OCI-LY7 (cell line): ENCODE measurements at regions not wholly inside any gene's neighbourhood (a gene's known extent, or its start where the extent isn't known, plus 50 kb on each side); places are given as distances from the start of the nearest gene placed in this dataset.

Source experiments
- BruUV-seq: library from RNA; stranded (reverse); fragments of 400-500 nt; replicated peaks from 2 replicates; lab custom pipeline; 2021; lab: Mats Ljungman, UMichigan
- CTCF ChIA-PET: fragments of 300-600 bp; sonication (Branson Sonifier 250); formaldehyde crosslinking; loops from one replicate; lab custom pipeline; 2022; ENCODE audit warnings: antibody characterized with exemption; ENCODE audit not compliant: unreplicated experiment; lab: Charles Lee
- POLR2A ChIA-PET: fragments of 300-600 bp; sonication (Branson Sonifier 250); formaldehyde crosslinking; loops from one replicate; lab custom pipeline; 2022; ENCODE audit warnings: antibody characterized with exemption; lab: Charles Lee
- DNase-seq: peaks from one replicate; pipeline ENCODE4 v3.0.0-alpha.2; 2015; ENCODE audit warnings: low spot score
- H2AFZ ChIP-seq: fragments of 200-600 bp; sonication (generic), shearing (Covaris generic); 2 replicates; pipeline ENCODE4 v1.6.1; 2014; ENCODE audit warnings: mild to moderate bottlenecking, antibody characterized with exemption, low read length, moderate library complexity
- H3K27ac ChIP-seq: fragments of 200-600 bp; sonication (generic); 2 replicates; pipeline ENCODE4 v1.5.1; 2014; ENCODE audit warnings: mixed run types, low read depth, mild to moderate bottlenecking, moderate library complexity, low read length, inconsistent platforms; ENCODE audit not compliant: poor library complexity, severe bottlenecking
- H3K36me3 ChIP-seq: fragments of 200-600 bp; sonication (generic); 2 replicates; pipeline ENCODE4 v1.6.1; 2014; ENCODE audit warnings: mild to moderate bottlenecking, antibody characterized with exemption, low read length, moderate library complexity, mixed read lengths; ENCODE audit not compliant: insufficient read depth
- H3K4me1 ChIP-seq: fragments of 200-600 bp; sonication (generic); 2 replicates; pipeline ENCODE4 v1.5.1; 2014; ENCODE audit warnings: mild to moderate bottlenecking, low read length; ENCODE audit not compliant: insufficient read depth, poor library complexity, severe bottlenecking
- H3K4me2 ChIP-seq: fragments of 200-600 bp; sonication (generic); 2 replicates; pipeline ENCODE4 v1.6.1; 2014; ENCODE audit warnings: mild to moderate bottlenecking, low read length
- H3K4me3 ChIP-seq: fragments of 200-600 bp; sonication (generic); 2 replicates; pipeline ENCODE4 v1.5.1; 2014; ENCODE audit warnings: mild to moderate bottlenecking, low read depth, low read length; ENCODE audit not compliant: poor library complexity, severe bottlenecking
- H3K79me2 ChIP-seq: fragments of 200-600 bp; sonication (generic); 2 replicates; pipeline ENCODE4 v1.6.1; 2016; ENCODE audit warnings: low read depth, mild to moderate bottlenecking, low read length, moderate library complexity, mixed read lengths; ENCODE audit not compliant: insufficient read depth
- H3K9me2 ChIP-seq: fragments of 200-600 bp; sonication (generic); 2 replicates; pipeline ENCODE4 v1.6.1; 2016; ENCODE audit warnings: mild to moderate bottlenecking, low read length, mixed read lengths; ENCODE audit not compliant: insufficient read depth
- H3K9me3 ChIP-seq: fragments of 200-600 bp; sonication (generic); 2 replicates; pipeline ENCODE4 v1.6.1; 2014; ENCODE audit warnings: mild to moderate bottlenecking, mixed run types, low read length, mixed read lengths
- H4K20me1 ChIP-seq: fragments of 200-600 bp; sonication (generic); 2 replicates; pipeline ENCODE4 v1.6.1; 2014; ENCODE audit warnings: mild to moderate bottlenecking, antibody characterized with exemption, low read length, moderate library complexity, mixed read lengths; ENCODE audit not compliant: insufficient read depth
- EZH2phosphoT487 ChIP-seq: fragments of 200-600 bp; sonication (generic); IDR thresholded peaks from 2 replicates; pipeline ENCODE4 v1.6.1; 2018; ENCODE audit warnings: low read depth, borderline replicate concordance, mild to moderate bottlenecking, mixed run types, antibody characterized with exemption, low read length, moderate library complexity, mixed read lengths
- intact Hi-C: fragments of 100-400 bp; cut with micrococcal nuclease; formaldehyde crosslinking; loops from one replicate; pipeline ENCODE4 v1.10.0; 2022; ENCODE audit not compliant: unreplicated experiment
- TF ChIP-seq, protein P1 (sequence below): fragments of 200-600 bp; sonication (generic); conservative IDR thresholded peaks from 2 replicates; pipeline ENCODE4 v1.5.1; 2014; ENCODE audit warnings: mild to moderate bottlenecking, antibody characterized with exemption, low read length, moderate library complexity, mixed read lengths

DNA sequence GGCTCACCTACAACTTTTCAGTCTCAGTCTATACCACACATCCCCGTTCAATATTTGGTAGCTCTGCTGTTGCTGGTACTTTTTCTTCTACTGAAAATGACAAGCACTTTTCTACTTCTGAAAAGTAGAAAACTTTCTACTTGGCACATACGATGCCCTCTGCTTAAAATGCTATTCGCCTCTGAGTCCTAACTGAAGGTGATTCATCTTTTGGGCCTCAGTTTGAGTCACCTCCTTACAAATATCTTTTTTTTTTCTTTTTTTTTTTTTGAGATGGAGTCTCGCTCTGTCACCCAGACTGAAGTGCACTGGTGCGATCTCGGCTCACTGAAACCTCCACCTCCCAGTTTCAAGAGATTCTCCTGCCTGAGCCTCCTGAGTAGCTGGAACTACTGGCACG, 136.0 kb upstream of the CYYR1 start:
- no peaks in the 10 kb centered on the region for H3K36me3 ChIP-seq
- no peak overlapping the region for H3K4me2 ChIP-seq
- no peak overlapping the region for H3K4me3 ChIP-seq
- TF ChIP-seq, protein P1, sequence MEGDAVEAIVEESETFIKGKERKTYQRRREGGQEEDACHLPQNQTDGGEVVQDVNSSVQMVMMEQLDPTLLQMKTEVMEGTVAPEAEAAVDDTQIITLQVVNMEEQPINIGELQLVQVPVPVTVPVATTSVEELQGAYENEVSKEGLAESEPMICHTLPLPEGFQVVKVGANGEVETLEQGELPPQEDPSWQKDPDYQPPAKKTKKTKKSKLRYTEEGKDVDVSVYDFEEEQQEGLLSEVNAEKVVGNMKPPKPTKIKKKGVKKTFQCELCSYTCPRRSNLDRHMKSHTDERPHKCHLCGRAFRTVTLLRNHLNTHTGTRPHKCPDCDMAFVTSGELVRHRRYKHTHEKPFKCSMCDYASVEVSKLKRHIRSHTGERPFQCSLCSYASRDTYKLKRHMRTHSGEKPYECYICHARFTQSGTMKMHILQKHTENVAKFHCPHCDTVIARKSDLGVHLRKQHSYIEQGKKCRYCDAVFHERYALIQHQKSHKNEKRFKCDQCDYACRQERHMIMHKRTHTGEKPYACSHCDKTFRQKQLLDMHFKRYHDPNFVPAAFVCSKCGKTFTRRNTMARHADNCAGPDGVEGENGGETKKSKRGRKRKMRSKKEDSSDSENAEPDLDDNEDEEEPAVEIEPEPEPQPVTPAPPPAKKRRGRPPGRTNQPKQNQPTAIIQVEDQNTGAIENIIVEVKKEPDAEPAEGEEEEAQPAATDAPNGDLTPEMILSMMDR, result no peak
- no peak for TF ChIP-seq EZH2phosphoT487
- no peak for DNase-seq
- H3K9me3 ChIP-seq, result no peaks in the 10 kb centered on the region
- no peaks in the 10 kb centered on the region for H4K20me1 ChIP-seq
- intact Hi-C loops, result no loop called here
- no TSS peak for BruUV-seq
- no peaks in the 10 kb centered on the region for H3K79me2 ChIP-seq
- ChIA-PET CTCF (no interaction called here), POLR2A (interaction anchor here (0.6 to 1.2 kb wide), 6 partner anchors 11 to 452 kb away, joined by 3 to 7 read pairs (median 4); no protein-coding TSS in a partner anchor)
- H2AFZ ChIP-seq, result no peak overlapping the region
- H3K4me1 ChIP-seq, result no peaks in the 10 kb centered on the region
- H3K9me2 ChIP-seq, result no peaks in the 10 kb centered on the region
- H3K27ac ChIP-seq, result no peak overlapping the region

DNA sequence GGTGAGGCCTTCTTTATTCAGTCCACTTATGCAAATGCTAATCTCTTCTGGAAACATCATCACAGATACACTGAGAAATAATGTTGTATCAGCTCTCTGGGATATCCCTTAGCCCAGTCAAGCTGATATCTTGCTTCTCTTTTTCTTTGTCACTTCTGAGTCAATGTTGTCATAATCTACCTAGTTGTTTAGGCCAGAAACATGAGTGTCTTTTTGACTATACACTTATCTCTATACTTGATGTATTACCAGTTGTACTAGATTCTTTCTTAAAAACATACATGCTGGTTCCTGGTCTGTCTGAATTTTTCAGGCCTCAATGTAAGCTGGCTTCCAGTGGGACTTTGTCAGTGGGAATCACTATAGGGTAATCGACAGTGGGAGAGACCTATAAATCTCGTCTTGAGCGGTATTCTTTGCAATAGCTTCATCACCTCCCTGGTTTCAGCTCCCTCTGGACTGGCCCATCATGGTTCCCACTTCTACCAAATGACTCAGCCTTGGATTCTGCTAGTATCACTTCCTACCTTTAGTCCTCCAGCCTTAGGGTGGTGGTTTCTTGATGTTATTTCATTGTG, 135.2 kb upstream of the CYYR1 start:
- no peaks in the 10 kb centered on the region for H3K9me3 ChIP-seq
- TF ChIP-seq, protein P1, result no peak
- no peak for TF ChIP-seq EZH2phosphoT487
- intact Hi-C loops, result no loop called here
- BruUV-seq, result no TSS peak
- no peaks in the 10 kb centered on the region for H3K4me1 ChIP-seq
- no peaks in the 10 kb centered on the region for H3K36me3 ChIP-seq
- H4K20me1 ChIP-seq, result no peaks in the 10 kb centered on the region
- no peak overlapping the region for H3K4me3 ChIP-seq
- no peak for DNase-seq
- no peaks in the 10 kb centered on the region for H3K79me2 ChIP-seq
- no peak overlapping the region for H3K4me2 ChIP-seq
- POLR2A ChIA-PET, result interaction anchor here (0.7 to 1.2 kb wide), 3 partner anchors 11 to 14 kb away, joined by 3 to 4 read pairs (median 3); no protein-coding TSS in a partner anchor
- H3K27ac ChIP-seq, result no peak overlapping the region
- CTCF ChIA-PET, result no interaction called here
- H3K9me2 ChIP-seq, result no peaks in the 10 kb centered on the region
- no peak overlapping the region for H2AFZ ChIP-seq

DNA sequence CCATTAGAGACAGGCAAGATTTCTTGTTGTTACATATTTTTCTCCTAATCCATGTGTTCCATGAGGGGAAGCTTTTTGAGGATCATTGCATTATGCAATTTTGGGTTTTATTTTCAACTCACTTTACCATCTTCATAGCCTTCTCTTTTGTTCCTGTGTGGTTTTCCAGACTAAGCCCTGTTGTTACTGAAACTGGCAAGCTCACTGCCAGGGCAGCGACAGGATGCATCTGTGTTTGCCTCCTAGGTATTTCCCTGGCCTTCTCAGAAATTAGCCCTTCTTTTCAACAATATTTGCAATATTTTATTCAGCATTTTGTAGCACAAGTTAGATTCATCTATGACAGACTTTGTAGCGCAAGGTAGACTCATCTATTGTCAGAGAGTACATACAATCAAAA, 134.2 kb upstream of the CYYR1 start:
- Histone ChIP-seq H3K9me3 (no peaks in the 10 kb centered on the region), H3K36me3 (no peaks in the 10 kb centered on the region), H4K20me1 (no peaks in the 10 kb centered on the region), H3K4me2 (no peak overlapping the region), H3K9me2 (no peaks in the 10 kb centered on the region), H3K4me3 (no peak overlapping the region), H2AFZ (no peak overlapping the region), H3K27ac (no peak overlapping the region), H3K79me2 (no peaks in the 10 kb centered on the region), H3K4me1 (no peaks in the 10 kb centered on the region)
- ChIA-PET CTCF (no interaction called here), POLR2A (interaction anchor here (0.6 kb wide), 1 partner anchor 306 kb away, joined by 4 read pairs; no protein-coding TSS in a partner anchor)
- no TSS peak for BruUV-seq
- TF ChIP-seq EZH2phosphoT487, result no peak
- TF ChIP-seq, protein P1, result no peak
- intact Hi-C loops, result no loop called here
- no peak for DNase-seq
